K562 (cell line): ENCODE measurements at regions not wholly inside any gene's neighbourhood (a gene's known extent, or its start where the extent isn't known, plus 50 kb on each side); places are given as distances from the start of the nearest gene placed in this dataset.

ENCODE experiments used
- ATAC-seq: fragments of 200-7000 bp; cut with Tn5 transposase; 3 replicates; pipeline ENCODE4 v1.9.1; 2020; ENCODE audit warnings: moderate library complexity
- BruUV-seq: library from RNA; stranded (reverse); fragments of 400-500 nt; replicated peaks from 2 replicates; lab custom pipeline; 2021; lab: Mats Ljungman, UMichigan
- CTCF ChIA-PET: fragments of 300-600 bp; formaldehyde crosslinking; extraction: SDS; loops from one replicate; lab custom pipeline; 2021; ENCODE audit warnings: low intra/inter-chr PET ratio; lab: Yijun Ruan, JAX
- POLR2A ChIA-PET: fragments of 300-600, 350-650 bp; sonication (Branson Sonifier 250); formaldehyde crosslinking; extraction: SDS; loops from one replicate; lab custom pipeline; 2021; ENCODE audit warnings: antibody characterized with exemption, inconsistent platforms; lab: Yijun Ruan, JAX
- DNase-seq, 4 experiments: peaks; one replicate each; pipeline versions ENCODE4 v3.0.0 to v3.0.0-alpha.2; 2011 to 2018; ENCODE audit warnings: low spot score in 3 of 4, mixed read lengths in 3 of 4; ENCODE audit errors: extremely low read depth in 1 of 4
- FAIRE-seq: peaks from 2 replicates; lab custom pipeline; 2011; peaks lifted over from hg19 to GRCh38; lab: Jason Lieb, UNC
- H2AFZ ChIP-seq: 2 replicates; pipeline ENCODE4 v1.6.0; 2011; ENCODE audit warnings: low read depth, low read length, control low read depth, inconsistent platforms
- H3K27ac ChIP-seq: fragments of 200-600 bp; 3 replicates; pipeline ENCODE4 v1.8.0; 2011; ENCODE audit warnings: low read depth, mild to moderate bottlenecking, control low read depth, inconsistent platforms, low read length, moderate library complexity, mixed read lengths; ENCODE audit errors: extremely low read depth
- H3K27me3 ChIP-seq, 2 experiments: fragments of 300-600 bp in 1 of 2; 2 replicates in 1 of 2; 3 replicates in 1 of 2; pipeline versions ENCODE4 v1.6.0 to v1.8.0; 2011; ENCODE audit warnings: inconsistent platforms in 2 of 2, low read length in 2 of 2, mild to moderate bottlenecking in 1 of 2, mixed read lengths in 1 of 2, moderate library complexity in 1 of 2; ENCODE audit not compliant: control insufficient read depth in 2 of 2, insufficient read depth in 2 of 2
- H3K36me3 ChIP-seq: fragments of 300-600 bp; 3 replicates; pipeline ENCODE4 v1.8.0; 2011; ENCODE audit warnings: mild to moderate bottlenecking, low read length, inconsistent platforms; ENCODE audit not compliant: control insufficient read depth, insufficient read depth
- H3K4me1 ChIP-seq, 2 experiments: fragments of 200-600 bp in 1 of 2; replicated peaks in 1 of 2; 2 replicates in 1 of 2; 3 replicates in 1 of 2; pipeline versions ENCODE4 v1.5.1 to v1.8.0; 2011; ENCODE audit warnings: inconsistent platforms in 2 of 2, low read length in 2 of 2, mild to moderate bottlenecking in 1 of 2, mixed read lengths in 1 of 2, moderate library complexity in 1 of 2; ENCODE audit not compliant: control insufficient read depth in 2 of 2, insufficient read depth in 2 of 2
- H3K4me2 ChIP-seq: 2 replicates; pipeline ENCODE4 v1.6.1; 2011; ENCODE audit warnings: low read length, control low read depth, inconsistent platforms, mixed read lengths; ENCODE audit not compliant: insufficient read depth
- H3K4me3 ChIP-seq: fragments of 200-600 bp; sonication (generic), shearing (Covaris generic); 2 replicates; pipeline ENCODE4 v1.5.1; 2016; ENCODE audit warnings: control low read depth, inconsistent platforms
- H3K79me2 ChIP-seq: fragments of 200-600 bp; 3 replicates; pipeline ENCODE4 v1.8.0; 2011; ENCODE audit warnings: low read length, inconsistent platforms; ENCODE audit not compliant: control insufficient read depth, insufficient read depth
- H3K9ac ChIP-seq, 2 experiments: 2 replicates each; pipeline versions ENCODE4 v1.6.0 to v1.6.1; 2011; ENCODE audit warnings: low read depth in 2 of 2, low read length in 2 of 2, control low read depth in 1 of 2, inconsistent platforms in 1 of 2, mild to moderate bottlenecking in 1 of 2, mixed read lengths in 1 of 2; ENCODE audit not compliant: insufficient read depth in 1 of 2
- H3K9me1 ChIP-seq: one replicate; pipeline ENCODE4 v1.6.0; 2011; ENCODE audit warnings: inconsistent platforms, mild to moderate bottlenecking, low read length, moderate library complexity; ENCODE audit not compliant: control insufficient read depth, insufficient read depth
- H3K9me3 ChIP-seq: replicated peaks from 2 replicates; pipeline ENCODE4 v1.5.1; 2011; ENCODE audit warnings: low read depth, low read length, inconsistent platforms; ENCODE audit not compliant: control insufficient read depth, insufficient read depth
- H4K20me1 ChIP-seq: replicated peaks from 2 replicates; pipeline ENCODE4 v1.6.1; 2011; ENCODE audit warnings: low read length, inconsistent platforms, mixed read lengths; ENCODE audit not compliant: control insufficient read depth, insufficient read depth
- CBFB ChIP-seq: sonication (generic); formaldehyde crosslinking; IDR thresholded peaks from 2 replicates; pipeline ENCODE4 v1.4.0; 2020; ENCODE audit warnings: mild to moderate bottlenecking, missing genetic modification reagents
- CHD2 ChIP-seq: IDR thresholded peaks from 2 replicates; pipeline ENCODE4 v1.6.1; 2011; ENCODE audit warnings: low read depth, low read length
- CREM ChIP-seq: IDR thresholded peaks from 2 replicates; pipeline ENCODE4 v1.6.1; 2014; ENCODE audit warnings: antibody characterized with exemption, low read depth
- KAT2B ChIP-seq: IDR thresholded peaks from one replicate; pipeline ENCODE4 v1.6.1; 2012; ENCODE audit warnings: low read depth, mild to moderate bottlenecking, control low read depth, inconsistent platforms, low read length, moderate library complexity
- PTTG1 ChIP-seq: fragments of 450-650 bp; IDR thresholded peaks from 2 replicates; pipeline ENCODE4 v1.6.1; 2016; ENCODE audit warnings: low read depth, mild to moderate bottlenecking, missing genetic modification characterization, missing compliant biosample characterization
- RCOR1 ChIP-seq, 2 experiments: IDR thresholded peaks; 2 replicates each; pipeline ENCODE4 v1.6.1; 2012; ENCODE audit warnings: low read depth in 2 of 2, low read length in 2 of 2, borderline replicate concordance in 1 of 2, improper control_type of control experiment in 1 of 2
- SMAD4 ChIP-seq: fragments of 250-450 bp; sonication (Bioruptor Pico); conservative IDR thresholded peaks from 2 replicates; pipeline ENCODE4 v1.8.0; 2021; ENCODE audit warnings: inconsistent platforms, mild to moderate bottlenecking, moderate library complexity
- SREBF1 ChIP-seq: fragments of 150-350 bp; IDR thresholded peaks from 2 replicates; pipeline ENCODE4 v1.6.1; 2014; ENCODE audit warnings: antibody characterized with exemption, low read depth, low read length, borderline replicate concordance
- YY1 ChIP-seq, 3 experiments: IDR thresholded peaks; 2 replicates each; pipeline ENCODE4 v1.6.1; 2011; ENCODE audit warnings: low read length in 2 of 3, mild to moderate bottlenecking in 2 of 3, moderate library complexity in 2 of 3, borderline replicate concordance in 1 of 3, control low read depth in 1 of 3, low read depth in 1 of 3; ENCODE audit not compliant: insufficient read depth in 3 of 3, insufficient replicate concordance in 2 of 3, control insufficient read depth in 1 of 3, insufficient read length in 1 of 3; ENCODE audit errors: extremely low read depth in 1 of 3
- ZBTB11 ChIP-seq, 3 experiments: fragments of 200-800 bp in 1 of 3; fragments of 250-450 bp in 1 of 3; fragments of 450-650 bp in 1 of 3; sonication (Bioruptor Pico) in 1 of 3; sonication (Bioruptor generic) in 1 of 3; formaldehyde crosslinking in 1 of 3; IDR thresholded peaks; 2 replicates each; pipeline versions ENCODE4 v1.6.1 to v1.8.0; 2016 to 2022; ENCODE audit warnings: mild to moderate bottlenecking in 2 of 3, missing genetic modification characterization in 2 of 3, missing compliant biosample characterization in 1 of 3, moderate library complexity in 1 of 3
- ZBTB7A ChIP-seq: IDR thresholded peaks from 2 replicates; pipeline ENCODE4 v1.6.1; 2011; ENCODE audit warnings: low read depth, mild to moderate bottlenecking, low read length, moderate library complexity, borderline replicate concordance; ENCODE audit not compliant: control insufficient read depth
- ZFP36 ChIP-seq: fragments of 150-350 bp; IDR thresholded peaks from 2 replicates; pipeline ENCODE4 v1.6.1; 2018; ENCODE audit warnings: low read length, low read depth; ENCODE audit not compliant: partially characterized antibody
- WGBS: fragments of 100-300 bp; shearing (Covaris generic); methylation state at CpG from one replicate; pipeline ENCODE4 v1.1.6; 2016; ENCODE audit warnings: low coverage, mixed read lengths; ENCODE audit not compliant: insufficient coverage; ENCODE audit errors: missing lambda C conversion rate; 5-methylcytosine and 5-hydroxymethylcytosine counted together
- in situ Hi-C: fragments of 300-500 bp; cut with MboI; formaldehyde crosslinking; loops from 4 replicates; pipeline ENCODE4 v1.15.0; 2018; ENCODE audit warnings: inconsistent platforms, mixed read lengths
- intact Hi-C: fragments of 100-400 bp; cut with micrococcal nuclease; formaldehyde crosslinking; loops from 2 replicates; pipeline ENCODE4 v1.14.2; 2022

- TF ChIP-seq ZBTB7A (no peak), CREM (no peak), ZFP36 (no peak), PTTG1 (no peak), RCOR1 (IDR thresholded peaks at IDR 0.05; ENCODE audit: borderline replicate concordance in 1 of 2, low read depth in 2 of 2, low read length in 2 of 2) (no peak), CBFB (CRISPR knock-in tag) (no peak)
Measured at GRCh38 chr4:81951891-81952455, 421.8 kb downstream of the HNRNPD start (continued).

- Histone ChIP-seq H3K27ac (no peak overlapping the region), H3K36me3 (no peaks in the 10 kb centered on the region), H3K4me1 (no peaks in the 10 kb centered on the region), H4K20me1 (no peaks in the 10 kb centered on the region), H2AFZ (no peak overlapping the region), H3K9ac (no peak overlapping the region), H3K9me1 (no peaks in the 10 kb centered on the region), H3K4me2 (no peak overlapping the region), H3K4me3 (no peak overlapping the region), H3K9me3 (no peaks in the 10 kb centered on the region), H3K27me3 (no peaks in the 10 kb centered on the region; a peak in 2 of 5 replicates), H3K79me2 (no peaks in the 10 kb centered on the region)
- in situ Hi-C loops, result no loop called here
- WGBS, result 4% methylated on average over 4 of the region's 4 CpGs
- ChIA-PET CTCF (no interaction called here), POLR2A (no interaction called here)
- FAIRE-seq (no peak), DNase-seq (no peak), ATAC-seq (no peak)
- intact Hi-C loops, result no loop called here
- BruUV-seq, result no TSS peak
- no peak for TF ChIP-seq YY1 (IDR thresholded peaks at IDR 0.05; ENCODE audit: borderline replicate concordance in 1 of 3, control insufficient read depth in 1 of 3, extremely low read depth in 1 of 3, insufficient read depth in 3 of 3, insufficient read length in 1 of 3, insufficient replicate concordance in 2 of 3, low read depth in 1 of 3, low read length in 2 of 3)
- TF ChIP-seq KAT2B, result no peak
- TF ChIP-seq SREBF1, result no peak
- no peak for TF ChIP-seq ZBTB11 (CRISPR knock-in tag; IDR thresholded peaks at IDR 0.05)
- no peak for TF ChIP-seq SMAD4
- no peak for TF ChIP-seq CHD2
Measured at GRCh38 chr4:81946996-81947395, 426.8 kb downstream of the HNRNPD start.
